ENCODE measurements at regions not wholly inside any gene's neighbourhood (a gene's known extent, or its start where the extent isn't known, plus 50 kb on each side); places are given as distances from the start of the nearest gene placed in this dataset.
"Not testable (repeated sequence)": the region's sequence is repeated elsewhere in the genome, so short reads cannot be mapped to it uniquely, and the experiment has no call there.

- no peak for DNase-seq
Measured at GRCh38 chr5:42252306-42252705, 170.9 kb upstream of the GHR start.

DNA sequence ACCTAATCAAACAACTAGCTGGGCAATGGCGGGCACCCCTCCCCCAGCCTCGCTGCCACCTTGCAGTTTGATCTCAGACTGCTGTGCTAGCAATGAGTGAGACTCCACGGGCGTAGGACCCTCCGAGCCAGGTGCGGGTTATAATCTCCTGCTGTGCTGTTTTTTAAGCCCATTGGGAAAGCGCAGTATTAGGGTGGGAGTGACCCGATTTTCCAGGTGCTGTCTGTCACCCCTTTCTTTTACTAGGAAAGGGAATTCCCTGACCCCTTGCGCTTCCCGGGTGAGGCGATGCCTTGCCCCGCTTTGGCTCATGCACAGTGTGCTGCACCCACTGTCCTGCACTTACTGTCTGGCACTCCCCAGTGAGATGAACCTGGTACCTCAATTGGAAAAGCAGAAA, 163.3 kb upstream of the GHR start:
- not testable (repeated sequence) for DNase-seq

GRCh38 chr5:42267091-42267490, 156.1 kb upstream of the GHR start:
- no peak for DNase-seq

GRCh38 chr5:42268170-42268569, 155.1 kb upstream of the GHR start:
- DNase-seq, result not testable (repeated sequence)

DNA sequence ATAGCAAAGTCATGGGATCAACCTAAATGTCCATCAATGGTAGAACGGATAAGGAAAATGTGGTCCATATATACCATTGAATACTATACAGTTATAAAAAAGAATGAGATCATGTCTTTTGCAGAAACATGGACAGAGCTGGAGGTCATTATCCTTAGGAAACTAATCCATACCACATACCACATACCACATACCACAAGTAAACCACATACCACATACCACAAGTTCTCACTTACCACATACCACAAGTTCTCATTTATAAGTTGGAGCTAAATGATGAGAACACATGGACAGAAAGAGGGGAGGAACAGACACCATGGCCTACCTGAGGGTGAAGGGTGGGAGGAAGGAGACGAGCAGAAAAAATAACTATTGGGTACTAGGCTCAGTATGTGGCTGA, 154.6 kb upstream of the GHR start:
- DNase-seq, result peak in 1 of 2 experiments; percentile 1

DNA sequence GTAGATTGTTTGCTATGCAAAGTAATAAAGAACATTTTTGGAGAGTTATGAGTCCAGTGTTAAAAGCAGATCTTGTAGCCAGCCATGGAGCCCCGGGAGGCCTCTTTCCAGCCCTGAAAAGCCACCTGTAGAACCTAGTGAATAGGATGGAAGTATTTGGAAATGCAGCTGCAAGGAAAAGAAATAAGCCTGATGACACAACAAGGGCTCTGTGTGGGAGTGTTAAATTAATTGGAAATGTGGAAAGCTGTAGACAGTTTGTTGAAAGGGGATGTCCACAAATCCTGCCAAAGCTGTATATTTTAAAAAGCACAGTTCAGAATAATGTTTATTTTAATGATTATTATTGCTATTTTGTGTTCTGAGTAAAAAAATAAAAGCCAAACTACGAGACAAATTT, 152.5 kb upstream of the GHR start:
- DNase-seq, result no peak

- no peak for DNase-seq
Measured at GRCh38 chr5:42274913-42275312, 148.3 kb upstream of the GHR start.

- DNase-seq, result no peak
Measured at GRCh38 chr5:42277293-42277692, 145.9 kb upstream of the GHR start.

- DNase-seq, result no peak
Measured at GRCh38 chr5:42284584-42284983, 138.7 kb upstream of the GHR start.

- DNase-seq, result no peak
Measured at GRCh38 chr5:42285230-42285629, 138.0 kb upstream of the GHR start.

GRCh38 chr5:42300496-42300895, 122.7 kb upstream of the GHR start:
- no peak for DNase-seq

DNA sequence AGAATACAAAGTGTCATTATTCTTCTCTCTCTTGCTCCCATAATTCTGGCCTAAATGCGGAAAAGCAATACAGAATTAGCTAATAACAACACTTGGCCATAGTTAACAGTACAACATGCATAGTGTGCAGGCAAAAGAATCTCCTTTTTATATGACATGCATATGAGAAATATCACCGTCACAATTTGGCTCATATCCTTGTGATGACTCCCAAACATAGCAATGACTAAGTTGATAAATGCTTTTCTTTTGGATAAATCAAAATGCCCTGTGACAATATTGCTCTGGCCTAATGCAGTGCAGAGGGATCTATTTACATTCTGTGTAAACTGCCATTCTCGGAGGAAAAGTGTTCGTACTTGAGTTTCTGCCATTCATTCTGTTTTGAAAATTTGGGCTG, 121.9 kb upstream of the GHR start:
- DNase-seq, result no peak

DNA sequence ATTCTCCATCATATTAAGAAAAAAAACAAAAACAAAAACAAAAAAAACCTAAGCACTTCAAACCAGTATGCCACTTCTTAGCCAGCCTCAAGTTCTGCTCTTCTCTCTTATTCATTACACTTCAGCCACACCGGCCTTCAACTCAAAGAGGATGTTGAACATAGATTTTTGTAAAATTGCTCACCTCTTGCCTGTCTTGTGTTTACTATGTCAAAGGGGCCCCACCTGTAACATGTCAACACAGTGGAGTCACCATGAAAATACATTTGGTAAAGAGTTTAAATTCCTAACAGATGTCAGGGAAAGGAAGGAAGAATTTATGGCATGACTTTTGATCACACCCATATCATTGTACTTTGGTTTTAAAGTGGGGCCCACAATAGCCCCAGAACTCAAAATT, 121.1 kb upstream of the GHR start:
- no peak for DNase-seq

GRCh38 chr5:42306287-42306686, 117.0 kb upstream of the GHR start:
- DNase-seq, result no peak

DNA sequence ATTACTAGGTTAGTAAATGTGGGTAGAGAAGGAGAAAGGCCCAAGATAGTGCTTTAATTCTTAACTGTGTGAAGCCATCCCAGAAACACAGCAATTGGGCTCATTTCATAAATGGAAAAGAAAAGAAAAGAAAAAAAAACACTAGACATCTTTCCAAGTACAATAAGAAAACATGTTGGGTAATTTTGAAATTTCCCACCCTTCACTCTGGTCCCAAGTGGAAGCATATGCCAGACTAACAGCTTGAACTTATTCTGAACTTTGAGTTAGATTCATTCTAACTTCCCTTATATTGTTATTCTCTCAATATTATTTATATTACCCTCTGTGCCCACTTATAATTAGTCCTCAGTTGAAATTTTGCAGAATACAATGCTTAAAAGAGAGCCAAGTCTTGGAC, 113.4 kb upstream of the GHR start:
- DNase-seq, result no peak

DNA sequence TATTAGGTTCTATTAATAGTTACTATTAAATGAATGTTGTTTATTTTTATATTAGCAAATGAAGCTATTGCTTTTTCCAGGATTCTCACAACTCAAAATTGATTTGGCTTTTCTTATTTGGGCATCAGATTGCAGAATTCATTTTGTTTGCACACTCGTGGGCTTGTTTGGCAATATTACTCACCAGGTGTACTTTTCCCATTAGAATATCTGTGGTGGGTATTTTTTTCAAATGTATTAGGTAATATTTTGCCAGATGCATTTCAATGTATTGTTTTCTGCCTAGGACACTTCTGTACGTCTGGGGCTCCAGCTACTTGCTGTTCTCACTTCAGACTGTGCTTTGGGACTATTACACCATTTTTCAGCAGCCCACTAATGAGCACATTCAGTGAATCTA, 108.0 kb upstream of the GHR start:
- no peak for DNase-seq

DNA sequence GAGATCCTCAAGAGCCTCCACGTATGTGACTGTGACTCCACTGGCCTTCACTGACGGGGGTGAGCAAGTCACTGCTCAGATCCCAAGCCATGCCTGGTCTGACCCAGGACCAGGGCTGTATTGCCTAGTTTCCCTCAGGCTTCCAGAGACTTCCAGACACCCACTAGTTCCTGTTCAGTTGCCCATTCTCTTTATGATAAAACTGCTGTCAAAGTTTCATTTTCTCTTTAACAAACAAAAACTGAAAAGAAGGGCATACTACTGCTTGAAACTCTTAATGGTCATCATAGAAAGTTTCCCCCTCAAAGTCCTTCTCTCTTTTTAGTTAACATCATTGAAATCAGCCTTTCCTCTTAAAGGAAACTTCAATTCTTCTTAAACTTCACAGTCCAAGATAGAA, 105.7 kb upstream of the GHR start:
- no peak for DNase-seq

DNA sequence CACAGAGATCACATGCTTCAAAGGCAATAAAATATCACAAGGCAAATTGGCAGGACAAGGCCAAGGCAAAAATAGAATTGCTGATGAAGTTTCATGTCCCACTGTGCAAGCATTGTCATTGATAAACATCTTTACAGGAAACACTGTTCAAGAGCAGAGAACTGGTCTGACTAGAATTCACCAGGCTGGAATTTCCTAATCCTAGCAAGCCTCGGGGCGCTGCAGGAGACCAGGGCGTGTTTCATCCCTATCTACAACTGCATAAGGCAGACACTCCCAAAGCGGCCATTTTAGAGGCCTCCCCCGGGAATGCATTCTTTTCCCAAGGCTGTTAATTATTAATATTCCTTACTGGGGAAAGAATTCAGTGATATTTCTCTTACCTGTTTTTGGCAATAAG, 103.7 kb upstream of the GHR start:
- not testable (repeated sequence) for DNase-seq

DNA sequence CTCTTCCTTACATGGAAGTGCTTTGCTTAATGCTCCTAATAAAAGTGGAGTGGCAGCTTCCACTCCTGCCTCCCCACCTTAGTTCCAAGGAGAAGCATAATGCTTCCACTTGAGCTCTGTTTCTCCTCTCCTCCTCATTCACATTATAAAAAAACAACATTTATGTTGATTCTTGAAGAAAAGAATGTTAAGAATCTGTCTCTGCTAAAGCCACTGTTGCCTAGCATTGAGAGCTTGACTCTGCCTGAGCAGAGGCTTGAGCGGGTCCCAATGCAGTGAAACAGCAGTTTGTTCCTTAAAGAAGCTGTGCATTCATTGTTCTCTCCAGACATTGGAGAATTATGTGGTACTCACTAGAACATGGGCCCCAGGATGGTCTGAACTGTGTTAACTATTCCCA, 101.5 kb upstream of the GHR start:
- no peak for DNase-seq

DNA sequence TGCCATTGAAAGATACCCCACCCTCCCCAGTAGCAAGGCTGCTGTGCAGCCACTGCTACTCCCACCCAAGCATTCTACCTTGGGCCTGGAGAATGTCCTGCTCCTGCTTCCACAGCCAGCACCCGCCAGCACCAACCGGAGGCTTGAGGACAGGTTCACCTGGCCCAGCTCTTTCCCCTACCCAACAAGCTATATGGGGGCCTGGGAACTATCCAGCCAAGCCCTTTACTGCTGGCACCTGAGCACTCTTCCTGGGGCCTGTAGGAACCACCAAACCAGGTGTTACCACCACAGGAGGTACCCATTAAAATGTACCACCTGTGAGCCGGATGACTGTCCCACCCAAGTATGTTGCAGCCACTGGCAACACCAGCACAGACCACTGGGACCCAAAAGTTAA, 86.1 kb upstream of the GHR start:
- no peak for DNase-seq

- DNase-seq, result no peak
Measured at GRCh38 chr5:42337607-42338006, 85.6 kb upstream of the GHR start.

GRCh38 chr5:42338136-42338535, 85.1 kb upstream of the GHR start:
- DNase-seq, result no peak

DNA sequence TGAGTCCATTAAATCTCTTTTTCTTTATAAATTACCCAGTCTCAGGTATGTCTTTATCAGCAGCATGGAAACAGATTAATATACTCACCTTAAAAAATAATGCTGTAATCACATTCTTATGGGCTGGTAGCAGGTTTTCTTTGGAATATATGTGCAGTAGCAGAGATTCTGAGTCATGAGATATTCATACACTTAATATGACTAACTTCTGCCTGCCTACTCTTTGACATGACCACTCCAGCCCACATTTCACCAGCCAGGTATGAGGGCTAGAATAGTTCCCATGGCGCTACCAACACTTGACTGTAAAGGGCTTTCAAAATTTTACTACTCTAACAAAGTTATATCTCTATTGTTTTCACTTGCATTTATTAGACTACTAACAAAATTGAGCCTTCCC, 74.1 kb upstream of the GHR start:
- DNase-seq, result no peak

- DNase-seq, result no peak
Measured at GRCh38 chr5:42351956-42352355, 71.3 kb upstream of the GHR start.

GRCh38 chr5:42360056-42360455, 63.2 kb upstream of the GHR start:
- DNase-seq, result no peak

DNA sequence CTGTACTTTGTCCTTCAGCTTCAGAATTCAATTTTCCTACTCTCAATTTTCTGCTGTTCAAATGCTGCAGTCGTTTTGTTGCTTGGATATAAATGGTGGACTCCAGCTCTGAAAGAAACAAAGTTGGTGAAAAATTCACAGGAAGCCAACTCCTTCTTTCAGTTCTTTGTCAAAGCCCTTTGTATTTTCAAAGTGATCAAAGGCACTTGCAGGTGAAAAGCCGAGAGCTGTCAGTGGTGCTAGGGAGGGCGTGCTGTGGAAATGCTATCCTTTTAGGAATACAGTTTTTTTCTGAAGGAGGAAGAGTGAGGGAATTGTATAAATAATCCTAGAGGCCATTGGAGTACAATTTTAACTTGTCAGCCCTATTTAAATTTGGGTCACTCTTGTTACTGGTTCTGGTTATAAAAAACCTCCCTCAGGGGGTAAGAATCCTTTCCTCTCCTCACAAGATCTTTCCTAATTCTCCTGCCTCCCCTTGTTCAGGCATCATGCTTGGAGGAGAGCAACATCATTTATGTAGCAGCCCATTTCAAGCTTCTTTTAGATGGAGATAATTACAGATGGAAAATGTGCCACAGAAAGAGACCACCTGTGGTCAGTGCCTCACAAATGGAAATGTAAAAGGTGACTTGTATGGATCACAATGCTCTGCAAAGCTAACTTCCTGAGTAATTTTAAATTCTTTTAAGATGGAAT, 62.5 kb upstream of the GHR start:
- DNase-seq, result no peak
